Kasumi-1 (cell line): ENCODE measurements at regions not wholly inside any gene's neighbourhood (a gene's known extent, or its start where the extent isn't known, plus 50 kb on each side); places are given as distances from the start of the nearest gene placed in this dataset.

Experiments
- DNase-seq, 2 experiments: peaks; one replicate each; lab custom pipeline; 2025; lab: John Stamatoyannopoulos, UW

DNA sequence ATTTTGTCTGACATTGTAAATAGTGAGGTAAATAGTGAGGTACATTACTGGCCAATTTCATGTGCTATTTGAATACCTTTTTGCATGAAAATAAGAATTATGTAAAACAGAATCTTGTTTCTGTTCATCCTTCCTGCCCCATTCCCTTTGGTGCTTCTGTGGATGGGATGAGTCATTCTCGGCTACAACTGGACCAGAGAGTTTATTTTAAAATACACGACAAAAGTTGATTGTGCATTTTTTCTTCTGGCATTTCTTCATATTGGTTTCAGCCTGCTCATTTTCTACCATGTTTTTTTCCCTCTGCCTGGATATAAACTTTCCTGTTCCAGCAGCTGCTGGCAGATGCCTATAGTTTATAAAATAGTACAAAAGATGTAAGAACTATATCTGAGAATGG lies 107.5 kb downstream of the CYSLTR2 start:
- DNase-seq: no peak

DNA sequence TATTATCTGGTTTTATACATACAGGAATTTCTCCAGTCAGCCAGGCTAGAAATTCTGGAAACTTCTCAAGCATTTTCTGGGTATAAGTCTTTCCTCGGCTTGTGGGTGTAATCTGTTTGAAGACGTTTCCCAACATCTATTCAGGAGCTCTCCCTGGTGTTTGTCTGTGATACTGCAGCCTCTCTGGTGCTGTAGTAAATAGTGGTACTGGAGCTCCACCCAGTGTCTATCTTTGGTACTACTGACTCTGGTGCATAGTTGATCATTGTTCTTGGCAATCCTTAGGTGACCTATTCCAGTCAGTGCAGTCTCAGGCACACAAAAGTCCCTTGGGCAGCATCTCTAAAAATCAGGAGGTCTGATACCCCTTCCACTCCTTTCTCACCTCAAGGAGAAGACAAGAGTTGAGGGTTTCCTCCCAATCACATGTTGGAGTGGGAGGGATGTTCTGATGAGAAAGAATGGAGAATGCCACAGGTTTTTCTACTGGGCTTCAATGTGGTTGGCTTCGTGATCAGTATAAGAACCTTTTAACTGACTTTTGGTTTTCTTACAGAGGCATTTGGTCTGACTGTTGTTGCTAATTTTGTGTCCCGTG lies 115.5 kb downstream of the CYSLTR2 start:
- peak; percentile 96 to 97 for DNase-seq

GRCh38 chr13:48770372-48770771 lies 116.6 kb downstream of the CYSLTR2 start:
- no peak for DNase-seq

- DNase-seq: no peak
These were observed 119.2 kb downstream of the CYSLTR2 start for GRCh38 chr13:48772908-48773307.

GRCh38 chr13:48773531-48774275 lies 120.0 kb downstream of the CYSLTR2 start:
- no peak for DNase-seq

- DNase-seq: no peak
These were observed 121.6 kb downstream of the CYSLTR2 start for GRCh38 chr13:48775285-48775684.

DNA sequence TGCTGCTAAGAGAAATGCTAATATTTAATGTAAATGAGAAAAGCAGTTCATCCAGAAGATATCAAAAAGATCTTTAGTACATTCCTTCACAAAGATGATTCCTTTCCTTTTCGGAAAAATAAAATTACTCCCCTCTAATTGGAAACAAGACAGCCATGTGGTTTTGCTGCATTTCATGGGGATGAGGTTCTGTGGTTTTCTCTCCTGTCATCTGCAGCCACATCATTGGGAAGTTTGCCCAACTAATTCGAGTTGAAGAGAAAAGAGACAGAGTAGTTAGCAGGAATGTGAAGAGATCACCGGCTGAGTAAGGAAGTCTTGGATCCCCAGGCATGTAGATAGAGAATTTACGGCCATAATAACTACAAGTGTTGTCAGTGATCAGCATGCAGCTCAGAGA lies 122.1 kb downstream of the CYSLTR2 start:
- DNase-seq: no peak

DNA sequence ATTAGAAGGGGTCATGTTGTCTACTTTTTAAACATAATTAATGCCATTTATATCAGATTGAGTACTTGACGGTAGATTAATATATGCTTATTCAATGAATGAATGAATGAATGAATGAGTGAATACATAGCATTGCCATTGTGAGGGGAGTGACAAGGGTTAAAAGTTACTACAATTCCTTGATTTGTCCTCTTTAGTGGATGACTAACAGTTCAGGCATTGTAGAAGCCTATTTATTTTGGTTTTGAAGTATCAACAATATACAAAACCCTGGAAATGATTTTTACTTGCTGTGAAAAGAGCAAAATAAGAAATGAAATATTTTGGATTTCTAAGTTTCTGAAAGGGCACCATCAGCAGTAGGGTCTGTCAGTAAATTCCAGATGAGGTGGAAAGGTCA lies 122.7 kb downstream of the CYSLTR2 start:
- DNase-seq: no peak

GRCh38 chr13:48778610-48779009 lies 124.9 kb downstream of the CYSLTR2 start:
- DNase-seq: no peak

GRCh38 chr13:48780713-48781341 lies 127.1 kb downstream of the CYSLTR2 start:
- DNase-seq: no peak

DNA sequence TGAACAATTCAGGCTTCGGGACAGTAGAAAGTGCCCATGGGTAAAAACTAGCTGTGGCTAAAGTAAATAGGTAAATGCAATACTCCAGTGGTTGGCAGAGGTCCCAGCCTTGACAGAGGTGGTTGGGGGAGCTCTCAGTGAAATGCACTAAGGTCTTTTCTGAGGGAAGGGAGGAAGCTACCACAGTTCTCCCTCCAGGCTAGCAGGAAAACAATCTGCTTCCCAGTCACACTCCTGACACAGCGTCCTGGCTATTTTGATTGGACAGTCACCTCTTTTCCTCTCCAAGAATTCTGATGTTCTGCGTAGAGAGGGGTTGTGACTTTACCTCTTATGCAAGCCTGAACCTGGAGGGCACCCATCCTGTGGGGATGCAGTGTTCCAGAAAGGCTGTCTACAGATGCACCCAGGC lies 128.7 kb downstream of the CYSLTR2 start:
- DNase-seq: no peak

GRCh38 chr13:48783181-48783630 lies 129.5 kb downstream of the CYSLTR2 start:
- peak; percentile 66 to 81 for DNase-seq

- DNase-seq: no peak
These were observed 130.0 kb downstream of the CYSLTR2 start for GRCh38 chr13:48783695-48784230.

DNA sequence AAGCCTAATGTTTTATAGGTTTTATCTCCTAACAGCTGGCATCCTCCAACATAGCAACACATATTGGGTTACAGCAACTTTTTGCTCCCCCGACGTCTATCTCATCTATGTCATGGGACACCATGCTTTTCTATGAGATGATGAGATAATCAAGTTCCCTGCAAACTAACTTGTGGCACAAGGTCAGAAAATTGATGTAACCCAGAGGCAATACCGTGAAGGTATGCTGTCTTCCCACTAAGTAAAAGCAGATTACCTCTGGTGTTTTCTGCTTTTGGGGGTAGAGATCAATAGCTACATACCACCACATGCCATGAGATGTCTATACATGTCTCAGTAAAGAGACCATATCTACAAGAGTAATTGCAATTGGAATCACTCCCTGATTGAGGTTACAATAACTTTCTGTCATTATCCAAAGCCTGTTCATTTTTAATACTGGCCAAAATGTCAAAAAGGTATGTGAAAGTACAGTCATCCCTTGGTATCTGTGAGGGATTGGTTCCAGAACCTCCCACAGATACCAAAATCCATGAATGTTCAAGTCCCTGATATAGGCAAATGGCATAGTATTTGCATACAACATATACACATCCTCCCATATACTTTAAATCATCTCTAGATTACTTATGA lies 131.3 kb downstream of the CYSLTR2 start:
- no peak for DNase-seq

DNA sequence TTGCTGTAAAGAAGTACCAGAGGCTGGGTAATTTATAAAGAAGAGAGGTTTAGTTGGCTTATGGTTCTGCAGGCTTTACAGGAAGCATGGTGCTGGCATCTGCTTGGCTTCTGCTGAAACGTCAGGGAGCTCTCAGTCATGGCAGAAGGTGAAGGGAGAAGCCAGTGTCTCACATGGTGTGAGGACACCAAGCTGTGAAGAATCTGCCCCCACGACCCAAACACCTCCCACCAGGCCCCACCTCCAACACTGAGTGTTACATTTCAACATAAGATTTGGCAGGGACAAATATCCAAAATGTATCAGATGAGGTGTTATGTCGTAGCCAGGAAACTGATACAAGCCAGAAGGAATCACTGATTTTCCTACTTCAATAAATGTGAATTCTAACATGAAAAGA lies 136.5 kb downstream of the CYSLTR2 start:
- DNase-seq: no peak

DNA sequence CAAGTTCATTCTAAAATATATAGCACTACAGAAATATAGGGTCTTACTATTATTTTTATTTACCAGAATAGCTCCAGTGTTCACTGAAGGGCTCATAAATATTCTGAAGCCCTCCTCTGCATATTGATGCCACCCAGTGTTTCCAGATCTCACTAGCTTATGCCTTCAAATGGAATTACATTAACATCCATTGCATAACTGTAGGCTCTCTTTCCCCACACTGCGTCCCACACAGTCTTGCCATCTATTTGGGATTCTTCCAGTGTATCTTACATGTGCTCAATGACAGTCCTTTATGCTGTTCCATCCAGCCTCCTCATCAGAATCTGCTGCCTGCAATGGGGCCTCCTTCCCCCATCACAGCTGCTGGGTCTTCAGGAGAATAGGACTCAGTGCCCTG lies 137.2 kb downstream of the CYSLTR2 start:
- DNase-seq: no peak

DNA sequence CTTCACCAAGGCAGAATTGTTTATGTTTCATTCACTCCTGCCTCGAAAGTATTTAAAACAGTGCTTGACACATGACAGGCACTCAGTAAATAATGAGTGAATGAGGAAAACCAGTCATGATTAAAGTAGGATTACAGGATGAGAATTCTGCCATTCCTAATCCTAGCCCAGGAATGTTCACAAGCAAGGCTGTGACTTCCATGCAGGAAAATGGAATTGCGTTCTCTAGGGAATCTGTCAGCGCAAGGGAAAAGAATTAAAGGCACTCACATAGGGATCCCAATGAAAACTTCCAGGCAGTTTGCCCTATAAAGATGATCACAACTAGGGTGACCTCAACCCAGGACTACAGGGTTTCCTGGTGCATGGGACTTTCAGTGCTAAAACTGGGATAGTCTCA lies 143.4 kb downstream of the CYSLTR2 start:
- no peak for DNase-seq

GRCh38 chr13:48797761-48798160 lies 144.0 kb downstream of the CYSLTR2 start:
- DNase-seq: no peak

DNA sequence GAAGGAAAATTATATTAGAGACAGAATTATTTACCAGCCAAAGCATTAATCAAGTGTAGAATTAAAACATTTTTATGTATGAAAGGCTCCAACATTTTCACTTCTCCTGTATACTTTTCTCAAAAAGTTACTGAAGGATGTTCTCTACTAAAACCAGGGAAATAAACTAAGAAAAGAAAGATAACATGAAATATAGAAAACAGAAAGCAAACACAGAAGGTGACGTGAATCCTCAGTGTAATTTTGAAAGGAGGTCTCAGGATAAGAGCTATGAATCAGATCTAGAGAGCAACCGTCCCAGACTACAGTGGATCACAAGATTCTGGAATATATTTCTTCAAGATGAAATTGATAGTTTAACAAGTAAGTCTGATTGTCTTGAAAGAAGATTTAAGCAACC lies 144.5 kb downstream of the CYSLTR2 start:
- no peak for DNase-seq

DNA sequence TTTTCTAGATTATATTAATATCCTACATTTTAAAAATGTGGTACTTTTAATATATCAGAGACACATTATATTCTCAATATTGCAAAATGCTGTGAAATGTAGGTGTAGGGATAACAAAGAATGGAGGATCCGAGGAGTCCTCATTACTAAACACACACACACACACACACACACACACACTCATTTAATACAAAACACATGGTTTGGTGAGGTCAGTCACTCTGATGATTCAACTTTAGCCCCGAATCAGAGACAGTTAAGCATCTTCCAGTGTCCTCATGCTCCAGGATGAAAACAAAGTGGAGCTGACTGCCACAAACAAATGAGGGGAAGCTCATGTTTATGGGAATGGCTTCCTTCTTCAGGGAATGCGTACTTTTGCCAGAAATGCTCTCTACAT lies 147.5 kb downstream of the CYSLTR2 start:
- no peak for DNase-seq

DNA sequence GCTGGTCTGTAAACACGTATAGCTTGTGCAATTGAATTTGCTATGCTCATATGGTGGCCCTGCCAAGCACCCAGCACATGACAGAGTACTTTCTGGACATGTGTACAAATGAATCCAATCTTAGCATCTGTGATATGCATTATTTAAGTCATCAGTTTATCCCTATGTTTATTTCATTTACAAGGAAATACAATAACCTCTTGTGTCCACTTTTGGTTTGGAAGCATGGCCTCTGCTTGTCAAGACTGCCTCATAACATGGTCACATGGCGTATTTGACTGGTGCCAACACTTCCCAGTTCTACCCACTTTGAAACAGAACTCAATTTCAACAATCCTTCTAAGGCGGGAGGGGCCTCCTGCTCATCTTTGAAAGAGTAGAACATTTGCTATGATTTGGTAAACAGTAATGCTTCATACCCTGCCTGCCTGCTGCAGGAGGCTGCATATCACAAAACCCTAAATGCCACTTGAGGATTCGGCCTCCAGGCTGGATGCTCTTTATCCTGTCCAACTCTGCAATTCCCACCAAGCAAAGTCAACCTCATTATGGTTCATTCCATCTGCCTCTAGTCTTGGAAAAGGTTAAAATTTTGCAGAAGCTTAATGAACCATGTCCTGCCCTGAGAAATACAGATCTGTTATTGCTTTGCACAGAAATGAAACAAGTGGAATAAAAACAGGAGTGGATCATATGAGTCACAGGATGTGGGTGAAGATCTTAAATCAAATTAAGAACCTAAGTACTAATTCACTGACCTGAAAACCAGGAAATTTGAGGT lies 151.3 kb downstream of the CYSLTR2 start:
- no peak for DNase-seq

DNA sequence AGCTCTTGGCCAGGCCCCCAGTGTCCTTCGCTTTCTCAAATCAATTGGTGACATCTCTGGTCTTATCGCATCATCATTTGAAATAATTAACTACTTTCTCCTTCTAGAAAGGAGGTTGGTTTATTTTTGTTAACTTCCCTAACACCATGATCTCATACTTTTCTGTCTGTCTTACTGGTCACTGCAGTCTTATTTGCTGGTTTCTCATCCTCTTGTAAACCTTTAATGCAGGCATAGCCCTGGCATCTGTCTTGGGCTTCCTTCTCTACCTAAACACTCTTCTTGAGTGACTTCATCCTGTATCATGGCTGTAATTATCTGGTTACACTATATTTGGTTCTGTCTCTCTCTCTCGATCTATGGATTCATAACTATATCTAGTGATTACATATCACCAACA lies 152.8 kb downstream of the CYSLTR2 start:
- no peak for DNase-seq
